ENCODE measurements at regions not wholly inside any gene's neighbourhood (a gene's known extent, or its start where the extent isn't known, plus 50 kb on each side); places are given as distances from the start of the nearest gene placed in this dataset.

- DNase-seq (ENCODE audit: low read depth in 2 of 2): no peak
Measured at GRCh38 chr13:103759361-103759760, 693.1 kb upstream of the SLC10A2 start.

GRCh38 chr13:103758222-103758621, 692.0 kb upstream of the SLC10A2 start:
- no peak for DNase-seq (ENCODE audit: low read depth in 2 of 2)

- no peak for DNase-seq (ENCODE audit: low read depth in 2 of 2)
Measured at GRCh38 chr13:103757361-103757760, 691.1 kb upstream of the SLC10A2 start.

- no peak for DNase-seq (ENCODE audit: low read depth in 2 of 2)
Measured at GRCh38 chr13:103754783-103755182, 688.6 kb upstream of the SLC10A2 start.

DNA sequence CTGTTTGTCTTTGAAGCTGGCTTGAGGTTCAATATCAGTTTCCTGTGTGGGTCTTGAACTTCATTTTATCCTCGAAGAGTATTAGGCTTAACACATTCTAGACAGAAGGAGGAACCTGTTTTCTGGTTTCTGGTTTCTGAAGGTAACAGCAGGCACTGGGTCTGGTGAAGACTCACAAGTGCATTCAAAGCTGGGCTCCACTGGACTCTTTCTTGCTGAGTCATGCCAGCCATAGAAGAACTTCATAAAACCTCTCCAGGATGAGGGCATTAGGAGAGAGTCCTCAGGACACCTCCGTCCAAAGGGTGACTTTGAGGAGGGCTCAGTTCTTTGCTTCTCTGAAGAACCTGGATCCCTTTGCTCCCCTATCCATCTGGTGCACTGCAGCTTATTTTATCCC, 668.6 kb upstream of the SLC10A2 start:
- no peak for DNase-seq (ENCODE audit: low read depth in 2 of 2)

- DNase-seq (ENCODE audit: low read depth in 2 of 2): no peak
Measured at GRCh38 chr13:103731959-103732358, 665.7 kb upstream of the SLC10A2 start.

DNA sequence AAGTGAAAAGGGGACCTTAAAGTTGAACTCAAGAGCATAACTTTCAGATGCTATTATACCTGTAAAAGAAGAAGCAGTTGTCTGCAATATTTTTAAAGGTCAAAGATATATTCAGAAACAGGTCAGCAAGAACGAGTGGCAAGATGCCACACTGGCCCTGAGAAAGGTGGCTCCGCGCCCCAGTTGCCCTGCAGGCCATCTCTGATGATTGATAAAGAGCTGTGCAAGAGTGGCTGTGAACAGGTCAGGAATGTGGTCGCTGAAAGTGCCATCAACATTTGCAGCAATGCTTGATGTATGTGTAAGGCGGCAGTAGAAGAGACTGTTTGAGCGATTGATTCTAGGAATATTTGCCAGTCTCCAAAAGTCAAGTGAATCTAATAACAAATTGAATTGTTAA, 664.2 kb upstream of the SLC10A2 start:
- DNase-seq (ENCODE audit: low read depth in 2 of 2): no peak

DNA sequence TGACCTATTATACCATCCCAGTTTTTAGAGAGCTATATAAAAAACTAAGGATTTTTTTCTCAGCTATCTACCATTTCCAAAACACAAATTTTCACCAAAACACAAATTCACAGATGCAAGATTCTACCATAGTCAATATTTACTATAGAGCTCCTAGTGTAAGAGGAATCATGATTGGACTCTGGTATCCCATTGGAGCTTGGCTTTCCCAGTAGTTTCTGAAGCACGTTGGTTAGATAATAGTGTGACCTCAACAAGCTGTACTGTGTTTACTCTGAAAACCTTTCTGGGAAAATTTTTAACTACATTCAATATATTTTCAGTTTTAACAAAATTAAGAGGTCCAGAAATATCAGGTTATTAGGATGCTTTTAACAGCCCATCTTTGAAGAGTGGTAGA, 660.6 kb upstream of the SLC10A2 start:
- DNase-seq (ENCODE audit: low read depth in 2 of 2): no peak

- no peak for DNase-seq (ENCODE audit: low read depth in 2 of 2)
Measured at GRCh38 chr13:103716718-103717117, 650.5 kb upstream of the SLC10A2 start.

DNA sequence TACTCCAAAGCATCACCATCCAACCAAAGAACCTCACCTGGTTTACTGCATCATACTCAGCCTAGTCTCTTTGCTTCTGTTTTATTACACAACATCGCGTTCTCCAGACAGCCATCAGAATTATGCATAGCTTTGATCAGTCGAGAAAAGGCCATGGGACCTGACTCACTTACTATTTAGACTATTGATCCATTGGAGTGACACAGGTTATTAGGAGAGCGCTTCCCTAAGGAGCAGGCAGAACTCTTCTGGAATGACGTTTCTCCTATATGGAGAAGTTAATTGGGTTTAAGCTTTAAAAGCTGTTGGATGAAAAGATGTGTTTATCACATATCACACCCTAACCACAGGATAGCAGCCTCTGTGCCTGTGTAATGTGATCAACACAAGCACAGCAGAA, 649.1 kb upstream of the SLC10A2 start:
- DNase-seq (ENCODE audit: low read depth in 2 of 2): no peak

DNA sequence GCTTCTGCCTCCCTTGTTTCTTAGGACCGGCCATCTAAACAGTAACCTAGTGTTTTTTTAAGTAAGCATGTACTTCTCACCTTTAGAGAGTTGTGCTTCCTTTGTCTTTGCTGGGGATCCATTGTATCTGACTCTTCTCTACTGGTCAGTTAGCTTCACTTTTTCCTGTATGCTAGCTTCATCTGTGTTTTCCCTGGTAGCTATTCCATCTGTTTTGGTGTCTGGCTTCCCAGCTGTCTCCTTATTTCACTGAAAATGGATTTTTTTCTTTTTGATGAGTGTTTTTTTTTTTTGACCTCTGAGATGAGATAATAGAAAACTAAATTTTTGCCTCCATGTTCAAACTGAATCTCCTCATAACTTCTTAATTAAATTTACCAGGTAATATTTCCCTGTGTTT, 637.0 kb upstream of the SLC10A2 start:
- no peak for DNase-seq (ENCODE audit: low read depth in 2 of 2)

DNA sequence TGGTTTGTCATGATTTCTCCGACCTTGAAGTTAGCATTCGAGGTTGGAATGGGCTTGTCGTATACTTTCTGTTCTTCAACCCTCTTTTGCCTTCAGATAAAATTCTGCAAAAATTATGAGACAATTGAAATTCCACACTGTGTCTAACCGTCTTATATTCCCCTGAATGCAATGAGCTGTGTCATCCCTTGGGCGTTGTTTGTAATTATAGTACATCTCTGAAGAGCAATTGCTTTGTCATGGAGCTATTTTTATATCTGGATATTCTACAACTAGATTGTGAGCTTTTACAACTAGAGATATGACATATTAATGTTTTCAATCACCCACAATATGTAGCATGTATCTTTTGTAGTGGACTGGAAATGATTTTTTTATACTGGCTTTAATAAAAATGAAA, 631.8 kb upstream of the SLC10A2 start:
- no peak for DNase-seq (ENCODE audit: low read depth in 2 of 2)

- DNase-seq (ENCODE audit: low read depth in 2 of 2): no peak
Measured at GRCh38 chr13:103695320-103695719, 629.1 kb upstream of the SLC10A2 start.

DNA sequence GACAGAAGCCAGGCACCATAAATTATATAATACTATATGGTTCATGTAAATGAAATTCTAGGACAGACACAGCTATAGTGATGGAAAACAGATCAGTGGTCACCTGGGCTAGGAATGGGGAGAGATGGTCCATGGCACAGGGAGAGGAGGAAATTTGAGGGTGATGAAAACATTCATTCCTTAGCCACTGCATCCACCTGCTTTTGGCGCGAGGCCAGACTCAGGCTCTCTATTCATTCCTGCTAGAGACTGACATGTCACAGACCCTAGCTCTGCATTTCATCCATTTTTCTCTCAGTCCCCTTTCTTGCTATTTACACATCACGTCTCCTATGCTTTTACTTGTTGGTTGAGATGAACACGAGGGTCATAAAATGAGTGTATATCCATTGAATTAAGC, 628.3 kb upstream of the SLC10A2 start:
- DNase-seq (ENCODE audit: low read depth in 2 of 2): no peak

- DNase-seq (ENCODE audit: low read depth in 2 of 2): no peak
Measured at GRCh38 chr13:103694033-103694432, 627.8 kb upstream of the SLC10A2 start.

DNA sequence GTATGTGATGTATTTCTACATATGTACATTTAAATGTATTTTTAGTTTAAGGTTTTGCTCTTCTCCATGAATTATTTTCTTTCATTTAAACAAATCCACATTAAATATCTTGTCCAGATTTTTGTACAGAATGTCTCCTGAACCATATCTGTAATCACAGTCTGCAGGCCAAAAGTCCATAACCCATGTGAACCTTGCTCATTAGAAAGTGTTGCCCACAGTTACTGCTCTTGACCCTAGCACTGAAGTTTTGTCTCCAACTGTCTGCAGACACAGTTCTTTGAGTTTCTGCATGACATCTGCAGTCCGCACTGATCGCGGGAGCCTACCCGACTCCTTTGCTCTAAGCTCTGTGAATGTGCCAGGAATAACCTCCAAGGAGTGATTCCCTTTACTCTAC, 626.2 kb upstream of the SLC10A2 start:
- DNase-seq (ENCODE audit: low read depth in 2 of 2): no peak

DNA sequence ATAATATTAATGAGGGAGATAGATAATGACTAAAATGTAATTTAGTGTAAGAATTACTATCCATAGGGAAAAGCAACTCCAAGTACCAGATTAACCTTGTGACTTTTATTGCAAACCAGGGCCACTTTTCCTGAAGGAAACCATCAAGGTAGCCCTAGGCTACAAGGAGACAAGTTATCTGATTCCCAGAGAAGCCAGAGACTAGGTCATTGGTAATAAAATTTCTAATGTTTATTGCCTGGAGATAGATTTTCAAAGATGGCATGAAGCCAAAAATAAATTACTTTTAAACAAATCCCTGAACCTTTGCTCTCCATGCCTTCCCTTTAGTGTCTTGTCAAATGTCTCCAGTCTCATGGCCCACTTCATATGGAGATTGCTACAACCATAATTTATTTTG, 610.1 kb upstream of the SLC10A2 start:
- DNase-seq (ENCODE audit: low read depth in 2 of 2): no peak

DNA sequence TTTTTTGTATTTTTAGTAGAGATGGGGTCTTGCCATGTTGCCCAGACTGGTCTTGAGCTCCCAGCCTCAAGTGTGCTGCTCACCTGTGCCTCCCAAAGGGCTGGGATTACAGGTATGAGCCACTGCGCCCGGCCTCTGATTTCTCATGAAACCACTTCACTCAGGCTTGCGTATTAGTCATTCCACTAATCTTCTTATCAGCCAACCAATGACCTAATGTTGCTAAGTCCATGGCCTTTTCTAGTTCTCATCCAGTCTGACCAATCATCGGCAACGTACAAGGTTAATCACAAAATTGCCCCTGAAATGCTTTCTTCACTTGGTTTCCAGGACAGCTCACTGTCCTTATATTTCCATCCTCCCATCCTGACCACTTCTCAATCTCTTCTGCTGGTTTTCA, 605.3 kb upstream of the SLC10A2 start:
- no peak for DNase-seq (ENCODE audit: low read depth in 2 of 2)

DNA sequence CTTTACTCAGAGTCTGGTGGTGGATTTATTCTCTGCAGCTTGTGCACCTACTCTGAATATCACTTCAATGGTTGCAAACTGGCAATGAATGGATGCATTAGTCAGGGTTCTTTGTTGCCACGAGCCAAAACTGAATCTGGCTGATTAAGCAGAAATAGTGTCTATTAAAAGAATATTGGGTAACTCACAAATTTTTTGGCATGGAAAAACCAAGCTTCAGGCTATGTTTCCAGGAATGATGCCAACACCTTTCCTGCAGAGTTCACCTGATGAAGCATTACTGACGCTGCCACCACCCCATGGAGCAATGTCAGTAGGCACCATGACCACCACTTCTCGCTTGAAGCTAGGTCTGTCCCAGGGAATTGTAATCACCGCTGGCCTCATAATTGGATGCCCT, 597.8 kb upstream of the SLC10A2 start:
- no peak for DNase-seq (ENCODE audit: low read depth in 2 of 2)

DNA sequence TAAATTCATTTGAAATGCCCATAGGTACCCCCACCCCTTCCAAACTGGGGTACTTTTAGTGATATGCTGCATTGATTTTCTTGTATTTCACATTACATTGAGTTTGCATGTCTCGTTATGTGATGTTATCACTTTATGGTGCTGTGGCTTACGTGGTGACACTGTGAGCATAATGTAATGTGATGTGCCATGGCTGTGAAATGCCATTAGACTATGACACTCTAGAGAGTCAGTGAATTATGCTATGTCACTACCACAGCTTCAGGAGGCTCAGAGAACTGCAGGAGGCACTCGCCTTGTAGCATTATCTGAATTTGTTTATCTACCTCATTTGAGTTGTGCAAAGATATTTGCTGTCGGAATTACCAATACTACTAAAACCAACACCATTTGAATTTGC, 590.1 kb upstream of the SLC10A2 start:
- DNase-seq (ENCODE audit: low read depth in 2 of 2): no peak

GRCh38 chr13:103640606-103641005, 574.4 kb upstream of the SLC10A2 start:
- no peak for DNase-seq (ENCODE audit: low read depth in 2 of 2)

- no peak for DNase-seq (ENCODE audit: low read depth in 2 of 2)
Measured at GRCh38 chr13:103639326-103639725, 573.1 kb upstream of the SLC10A2 start.

- no peak for DNase-seq (ENCODE audit: low read depth in 2 of 2)
Measured at GRCh38 chr13:103638706-103639105, 572.5 kb upstream of the SLC10A2 start.

DNA sequence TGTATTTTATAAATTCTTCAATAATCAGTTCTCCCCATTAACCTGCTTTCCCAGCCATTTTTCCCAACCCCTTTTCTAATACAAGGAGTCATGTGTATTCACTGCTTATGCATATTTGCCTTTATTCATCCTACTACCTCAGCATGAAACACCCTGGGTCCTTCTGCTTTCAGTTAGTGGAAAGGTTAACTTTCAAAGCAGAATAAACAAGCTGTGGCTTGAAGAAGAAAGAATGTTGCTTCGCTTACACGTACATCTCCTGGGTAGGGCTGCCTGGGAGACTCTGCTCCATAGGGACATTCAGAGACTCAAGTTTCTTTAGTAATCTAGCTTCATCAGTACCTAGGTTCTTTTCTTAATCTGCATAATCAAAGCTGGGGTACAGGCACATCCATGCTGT, 567.8 kb upstream of the SLC10A2 start:
- DNase-seq (ENCODE audit: low read depth in 2 of 2): no peak

DNA sequence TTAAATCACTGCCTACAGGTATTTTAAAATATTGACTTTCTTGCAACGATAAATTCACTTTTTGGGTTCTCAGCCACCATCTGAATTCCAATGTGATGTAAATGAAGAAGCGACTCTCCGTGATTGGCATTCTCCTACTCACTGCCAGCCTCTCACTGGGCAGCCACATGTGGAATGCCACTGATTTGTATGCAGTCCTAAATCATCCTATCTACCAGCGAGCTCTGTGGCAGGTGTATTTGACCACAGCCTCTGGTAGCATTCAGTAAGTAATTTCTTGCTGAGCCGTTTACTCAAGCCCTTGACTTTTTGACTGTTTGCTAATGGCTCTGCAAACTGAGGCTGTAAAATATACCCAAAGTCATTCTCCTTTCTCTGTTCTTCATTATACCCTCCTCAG, 559.0 kb upstream of the SLC10A2 start:
- no peak for DNase-seq (ENCODE audit: low read depth in 2 of 2)
